Activated naive CD4-positive, alpha-beta T cell treated with anti-CD3 and anti-CD28 coated beads, Interleukin-2, amount 10 ng/mL, durations not matched to agents 7 days and 5 days (primary cell): ENCODE measurements at regions not wholly inside any gene's neighbourhood (a gene's known extent, or its start where the extent isn't known, plus 50 kb on each side); places are given as distances from the start of the nearest gene placed in this dataset.

Experiments
- CTCF ChIA-PET: fragments of 350-600 bp; sonication (Branson Sonifier 250); formaldehyde crosslinking; loops from one replicate; lab custom pipeline; 2021; ENCODE audit warnings: antibody characterized with exemption; lab: Charles Lee
- DNase-seq: peaks from one replicate; pipeline ENCODE4 v3.0.0-alpha.2; 2020
- H3K27ac Mint-ChIP-seq: one replicate; pipeline ENCODE4 v1.8.0; 2021; ENCODE audit warnings: mild to moderate bottlenecking, moderate library complexity, mixed read lengths
- H3K27me3 Mint-ChIP-seq: one replicate; pipeline ENCODE4 v1.8.0; 2021; ENCODE audit warnings: mild to moderate bottlenecking, mixed read lengths
- H3K36me3 Mint-ChIP-seq: one replicate; pipeline ENCODE4 v1.8.0; 2021; ENCODE audit warnings: mixed read lengths
- H3K4me1 Mint-ChIP-seq: one replicate; pipeline ENCODE4 v1.8.0; 2021; ENCODE audit warnings: mixed read lengths
- H3K4me3 Mint-ChIP-seq: one replicate; pipeline ENCODE4 v1.8.0; 2021; ENCODE audit warnings: mild to moderate bottlenecking, moderate library complexity, mixed read lengths
- H3K9me3 Mint-ChIP-seq: one replicate; pipeline ENCODE4 v1.8.0; 2021; ENCODE audit warnings: mixed read lengths

- H3K9me3 Mint-ChIP-seq = no peaks in the 10 kb centered on the region
- H3K4me1 Mint-ChIP-seq = no peaks in the 10 kb centered on the region
Observed at GRCh38 chr5:127993476-127993875, 90.1 kb upstream of the SLC12A2 start.

GRCh38 chr5:127994087-127994660, 89.4 kb upstream of the SLC12A2 start:
- CTCF ChIA-PET = no interaction called here
- Mint-ChIP-seq H3K4me1 (no peaks in the 10 kb centered on the region), H3K4me3 (no peak overlapping the region), H3K9me3 (no peaks in the 10 kb centered on the region), H3K27me3 (no peaks in the 10 kb centered on the region), H3K27ac (no peak overlapping the region), H3K36me3 (peaks cover 2% of the 10 kb centered on the region)
- DNase-seq = no peak

More at GRCh38 chr5:127993476-127993875, 90.1 kb upstream of the SLC12A2 start:
- H3K4me3 Mint-ChIP-seq = no peak overlapping the region
- peaks cover 2% of the 10 kb centered on the region for H3K36me3 Mint-ChIP-seq
- no peak overlapping the region for H3K27ac Mint-ChIP-seq
- H3K27me3 Mint-ChIP-seq = no peaks in the 10 kb centered on the region
- CTCF ChIA-PET = no interaction called here
- no peak for DNase-seq

- no peaks in the 10 kb centered on the region for H3K27me3 Mint-ChIP-seq
- H3K27ac Mint-ChIP-seq = no peak overlapping the region
- CTCF ChIA-PET = no interaction called here
- peaks cover 2% of the 10 kb centered on the region for H3K36me3 Mint-ChIP-seq
- H3K9me3 Mint-ChIP-seq = no peaks in the 10 kb centered on the region
- no peak overlapping the region for H3K4me3 Mint-ChIP-seq
- no peaks in the 10 kb centered on the region for H3K4me1 Mint-ChIP-seq
- no peak for DNase-seq
Observed at GRCh38 chr5:127995556-127995955, 88.0 kb upstream of the SLC12A2 start.

- DNase-seq = no peak
- no peak overlapping the region for H3K27ac Mint-ChIP-seq
- H3K27me3 Mint-ChIP-seq = no peaks in the 10 kb centered on the region
- H3K36me3 Mint-ChIP-seq = peaks cover 2% of the 10 kb centered on the region
- CTCF ChIA-PET = no interaction called here
- no peaks in the 10 kb centered on the region for H3K9me3 Mint-ChIP-seq
- no peaks in the 10 kb centered on the region for H3K4me1 Mint-ChIP-seq
- no peak overlapping the region for H3K4me3 Mint-ChIP-seq
Observed at GRCh38 chr5:127997201-127997704, 86.3 kb upstream of the SLC12A2 start.

- no peaks in the 10 kb centered on the region for H3K9me3 Mint-ChIP-seq
- H3K4me3 Mint-ChIP-seq = no peak overlapping the region
- CTCF ChIA-PET = no interaction called here
Observed at GRCh38 chr5:127998950-127999615, 84.5 kb upstream of the SLC12A2 start.

GRCh38 chr5:127999909-128000308, 83.7 kb upstream of the SLC12A2 start:
- CTCF ChIA-PET = no interaction called here
- Mint-ChIP-seq H3K4me1 (no peaks in the 10 kb centered on the region), H3K9me3 (no peaks in the 10 kb centered on the region), H3K27ac (no peak overlapping the region), H3K4me3 (no peak overlapping the region), H3K27me3 (no peaks in the 10 kb centered on the region), H3K36me3 (peaks cover 2% of the 10 kb centered on the region)
- DNase-seq = no peak

More at GRCh38 chr5:127998950-127999615, 84.5 kb upstream of the SLC12A2 start:
- no peaks in the 10 kb centered on the region for H3K27me3 Mint-ChIP-seq
- no peak overlapping the region for H3K27ac Mint-ChIP-seq
- peaks cover 2% of the 10 kb centered on the region for H3K36me3 Mint-ChIP-seq
- no peak for DNase-seq
- H3K4me1 Mint-ChIP-seq = no peaks in the 10 kb centered on the region

GRCh38 chr5:128002425-128002824, 81.1 kb upstream of the SLC12A2 start:
- Mint-ChIP-seq H3K9me3 (no peaks in the 10 kb centered on the region), H3K4me1 (no peaks in the 10 kb centered on the region)
- CTCF ChIA-PET = no interaction called here

GRCh38 chr5:128007939-128008338, 75.6 kb upstream of the SLC12A2 start:
- Mint-ChIP-seq H3K4me3 (no peak overlapping the region), H3K4me1 (no peaks in the 10 kb centered on the region), H3K27me3 (no peaks in the 10 kb centered on the region), H3K27ac (no peak overlapping the region), H3K9me3 (no peaks in the 10 kb centered on the region), H3K36me3 (no peaks in the 10 kb centered on the region)
- CTCF ChIA-PET = no interaction called here
- DNase-seq = no peak

More at GRCh38 chr5:128002425-128002824, 81.1 kb upstream of the SLC12A2 start:
- no peak for DNase-seq
- Mint-ChIP-seq H3K36me3 (peaks cover under 1% of the 10 kb centered on the region), H3K27me3 (no peaks in the 10 kb centered on the region), H3K27ac (no peak overlapping the region), H3K4me3 (no peak overlapping the region)

GRCh38 chr5:128009403-128009802, 74.2 kb upstream of the SLC12A2 start:
- no peak overlapping the region for H3K4me3 Mint-ChIP-seq
- no peaks in the 10 kb centered on the region for H3K27me3 Mint-ChIP-seq
- DNase-seq = no peak
- CTCF ChIA-PET = no interaction called here
- no peaks in the 10 kb centered on the region for H3K4me1 Mint-ChIP-seq
- no peaks in the 10 kb centered on the region for H3K36me3 Mint-ChIP-seq
- H3K9me3 Mint-ChIP-seq = no peaks in the 10 kb centered on the region
- H3K27ac Mint-ChIP-seq = no peak overlapping the region

GRCh38 chr5:128011339-128011738, 72.2 kb upstream of the SLC12A2 start:
- Mint-ChIP-seq H3K27ac (no peak overlapping the region), H3K9me3 (no peaks in the 10 kb centered on the region), H3K27me3 (no peaks in the 10 kb centered on the region), H3K4me1 (no peaks in the 10 kb centered on the region), H3K4me3 (no peak overlapping the region), H3K36me3 (no peaks in the 10 kb centered on the region)
- CTCF ChIA-PET = interaction anchor here (1.0 kb wide), 1 partner anchor 11 kb away, joined by 4 read pairs; no protein-coding TSS in a partner anchor
- no peak for DNase-seq

GRCh38 chr5:128014578-128014977, 69.0 kb upstream of the SLC12A2 start:
- CTCF ChIA-PET = no interaction called here
- H3K27ac Mint-ChIP-seq = no peak overlapping the region
- H3K4me1 Mint-ChIP-seq = no peaks in the 10 kb centered on the region
- no peaks in the 10 kb centered on the region for H3K9me3 Mint-ChIP-seq
- H3K27me3 Mint-ChIP-seq = no peaks in the 10 kb centered on the region
- no peak for DNase-seq
- H3K36me3 Mint-ChIP-seq = no peaks in the 10 kb centered on the region
- no peak overlapping the region for H3K4me3 Mint-ChIP-seq

- CTCF ChIA-PET = no interaction called here
- DNase-seq = no peak
- H3K36me3 Mint-ChIP-seq = no peaks in the 10 kb centered on the region
- no peak overlapping the region for H3K4me3 Mint-ChIP-seq
- no peaks in the 10 kb centered on the region for H3K27me3 Mint-ChIP-seq
- no peaks in the 10 kb centered on the region for H3K9me3 Mint-ChIP-seq
- no peak overlapping the region for H3K27ac Mint-ChIP-seq
- H3K4me1 Mint-ChIP-seq = no peaks in the 10 kb centered on the region
Observed at GRCh38 chr5:128015478-128015877, 68.1 kb upstream of the SLC12A2 start.

GRCh38 chr5:128015978-128016377, 67.6 kb upstream of the SLC12A2 start:
- no peak overlapping the region for H3K4me3 Mint-ChIP-seq
- no peak for DNase-seq
- no peaks in the 10 kb centered on the region for H3K4me1 Mint-ChIP-seq
- no peak overlapping the region for H3K27ac Mint-ChIP-seq
- no peaks in the 10 kb centered on the region for H3K9me3 Mint-ChIP-seq
- no peaks in the 10 kb centered on the region for H3K27me3 Mint-ChIP-seq
- CTCF ChIA-PET = no interaction called here
- no peaks in the 10 kb centered on the region for H3K36me3 Mint-ChIP-seq

- Mint-ChIP-seq H3K9me3 (no peaks in the 10 kb centered on the region), H3K4me1 (no peaks in the 10 kb centered on the region), H3K27ac (no peak overlapping the region), H3K4me3 (no peak overlapping the region), H3K27me3 (no peaks in the 10 kb centered on the region), H3K36me3 (no peaks in the 10 kb centered on the region)
- DNase-seq = no peak
- CTCF ChIA-PET = no interaction called here
Observed at GRCh38 chr5:128019391-128019790, 64.2 kb upstream of the SLC12A2 start.

- no peaks in the 10 kb centered on the region for H3K36me3 Mint-ChIP-seq
- no peaks in the 10 kb centered on the region for H3K4me1 Mint-ChIP-seq
- no peak overlapping the region for H3K4me3 Mint-ChIP-seq
- H3K27ac Mint-ChIP-seq = no peak overlapping the region
- CTCF ChIA-PET = interaction anchor here (1.2 kb wide), 1 partner anchor 18 kb away, joined by 3 read pairs; no protein-coding TSS in a partner anchor
- no peaks in the 10 kb centered on the region for H3K27me3 Mint-ChIP-seq
- DNase-seq = no peak
- no peaks in the 10 kb centered on the region for H3K9me3 Mint-ChIP-seq
Observed at GRCh38 chr5:128020012-128020411, 63.6 kb upstream of the SLC12A2 start.
